Brain pericyte (primary cell): ENCODE measurements at regions not wholly inside any gene's neighbourhood (a gene's known extent, or its start where the extent isn't known, plus 50 kb on each side); places are given as distances from the start of the nearest gene placed in this dataset.
A peak's percentile ranks its signal among the peaks of the same experiment; 100 is the strongest.

Experiments used
- DNase-seq: peaks from one replicate; pipeline ENCODE4 v3.0.0-alpha.2; 2012; ENCODE audit warnings: low read depth, low spot score

DNA sequence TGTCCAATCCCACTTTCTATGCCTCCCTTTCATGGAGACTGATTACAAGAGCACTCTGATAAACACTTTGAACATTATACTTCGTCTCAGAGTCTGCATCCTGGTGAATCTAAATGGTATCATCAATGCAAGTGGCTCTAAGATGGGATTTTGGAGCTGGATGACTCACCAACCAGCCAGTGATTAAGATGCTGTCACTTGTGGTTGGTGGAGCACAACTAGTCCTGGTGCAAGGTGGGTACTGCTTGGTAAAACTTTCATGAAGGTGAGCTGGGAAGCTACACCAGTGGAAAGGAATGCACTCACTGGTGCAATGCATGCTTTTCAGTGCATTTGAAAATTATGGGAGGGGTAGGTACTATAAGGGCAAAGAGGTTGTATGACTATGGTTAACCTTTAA is 137.7 kb upstream of the TRIB2 start:
- no peak for DNase-seq

DNA sequence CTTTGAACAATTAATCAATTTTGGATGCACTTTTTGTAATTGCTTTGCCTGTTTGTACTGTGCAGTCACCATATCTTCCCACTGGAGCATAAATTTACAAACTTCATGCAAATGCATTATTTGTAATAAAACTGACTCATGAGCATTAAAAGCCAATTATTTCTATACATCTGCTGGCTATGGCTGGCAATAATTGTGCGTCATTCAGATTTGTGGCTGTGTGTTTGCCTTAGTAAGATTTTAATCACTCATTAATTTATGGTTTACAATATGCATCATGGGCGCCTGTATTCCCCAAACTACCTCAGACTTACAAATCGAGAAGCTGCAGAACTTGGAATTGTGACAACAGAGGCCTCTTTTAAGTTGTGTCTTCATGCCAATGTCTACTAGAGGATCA is 132.4 kb upstream of the TRIB2 start:
- DNase-seq, result no peak

DNA sequence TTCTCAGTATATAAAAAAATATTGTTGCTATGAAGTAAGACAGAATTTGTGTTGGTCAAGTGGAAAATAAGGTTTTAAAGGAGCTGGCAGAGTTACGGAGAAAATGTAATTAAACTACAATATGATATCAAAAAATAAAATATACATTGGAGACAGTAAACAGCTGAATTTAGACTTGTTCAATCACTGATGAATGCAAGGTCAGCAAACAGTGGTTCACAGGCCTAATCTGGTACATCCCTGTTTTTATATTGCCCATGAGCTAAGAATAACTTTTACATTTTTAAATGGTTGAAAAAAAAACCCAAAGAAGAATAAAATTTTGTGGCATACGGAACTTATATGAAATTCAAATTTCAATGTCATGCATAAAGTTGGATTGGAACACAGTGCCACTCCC is 131.0 kb upstream of the TRIB2 start:
- DNase-seq, result no peak

DNA sequence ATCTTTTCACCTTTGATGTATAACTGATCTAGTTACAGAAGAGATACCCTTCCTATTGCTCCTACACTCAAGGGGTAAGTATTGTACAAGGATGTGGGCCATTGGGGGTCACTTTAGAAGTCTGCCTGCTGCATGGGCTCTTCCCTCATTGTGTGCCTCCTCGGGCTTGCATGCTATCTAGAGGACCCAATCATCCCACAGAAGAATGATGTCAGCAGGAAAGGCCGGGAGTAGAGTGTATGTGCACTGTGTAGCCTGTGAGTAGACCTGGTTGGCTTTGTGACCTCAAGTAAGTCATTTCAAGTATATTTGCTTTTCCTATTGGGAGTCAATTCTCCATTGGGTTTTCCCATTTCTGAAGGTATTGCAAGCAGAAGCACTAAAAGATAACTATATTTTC is 129.5 kb upstream of the TRIB2 start:
- DNase-seq, result no peak

DNA sequence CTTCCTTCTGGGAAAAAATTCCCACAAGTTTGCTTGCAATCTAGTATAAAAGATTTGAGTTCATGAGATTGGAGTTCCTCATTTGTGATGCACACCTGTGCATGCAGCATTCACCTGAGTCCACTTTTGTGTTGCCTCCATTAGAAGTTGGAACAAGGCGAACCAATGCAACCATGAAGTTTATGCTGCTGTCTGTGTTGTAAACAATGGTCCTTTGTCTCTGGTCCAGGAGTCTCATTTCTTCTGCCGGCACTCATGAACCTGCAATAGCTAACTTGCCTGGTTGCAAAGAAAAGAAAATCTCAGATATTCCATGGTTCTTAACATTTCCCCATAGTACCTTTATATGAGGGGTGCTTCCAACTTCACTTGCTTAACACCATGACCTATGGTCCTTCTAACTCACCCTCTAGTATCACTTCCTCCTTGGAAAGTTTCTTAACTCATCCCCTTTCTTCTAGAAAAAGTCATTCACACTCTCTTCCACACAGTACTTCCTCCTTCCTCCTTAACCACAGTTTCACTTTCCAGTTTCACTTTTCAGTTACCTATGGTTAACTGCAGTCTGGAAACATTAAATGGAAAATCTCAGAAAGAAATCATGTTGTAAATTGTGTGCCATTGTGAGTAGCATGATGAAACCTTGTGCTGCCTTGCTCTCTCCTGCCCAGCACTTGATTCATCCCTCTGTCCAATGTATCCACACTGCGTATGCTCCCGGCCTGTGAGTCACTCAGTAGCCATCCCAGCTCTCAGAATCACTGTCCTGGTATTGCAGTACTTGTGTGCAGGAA is 128.8 kb upstream of the TRIB2 start:
- DNase-seq, result no peak

DNA sequence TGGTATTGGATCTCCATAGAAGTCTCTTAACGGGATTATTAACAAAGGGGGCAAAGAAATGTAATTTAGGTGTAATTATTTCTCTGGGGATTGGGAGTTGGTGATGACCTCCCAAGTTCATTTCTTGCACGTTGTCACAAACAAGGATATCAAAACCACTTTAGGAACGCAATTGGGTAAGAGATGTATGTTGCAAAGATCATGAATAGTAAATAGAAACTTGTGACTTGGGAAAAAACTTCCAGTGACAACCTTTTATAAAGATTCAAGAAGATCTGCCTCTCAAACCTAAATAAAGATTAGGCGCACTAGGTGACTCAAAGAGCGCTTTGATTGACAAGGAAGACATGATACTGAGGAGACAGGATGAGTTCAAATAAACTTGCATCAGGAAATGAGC is 127.8 kb upstream of the TRIB2 start:
- DNase-seq, result no peak

DNA sequence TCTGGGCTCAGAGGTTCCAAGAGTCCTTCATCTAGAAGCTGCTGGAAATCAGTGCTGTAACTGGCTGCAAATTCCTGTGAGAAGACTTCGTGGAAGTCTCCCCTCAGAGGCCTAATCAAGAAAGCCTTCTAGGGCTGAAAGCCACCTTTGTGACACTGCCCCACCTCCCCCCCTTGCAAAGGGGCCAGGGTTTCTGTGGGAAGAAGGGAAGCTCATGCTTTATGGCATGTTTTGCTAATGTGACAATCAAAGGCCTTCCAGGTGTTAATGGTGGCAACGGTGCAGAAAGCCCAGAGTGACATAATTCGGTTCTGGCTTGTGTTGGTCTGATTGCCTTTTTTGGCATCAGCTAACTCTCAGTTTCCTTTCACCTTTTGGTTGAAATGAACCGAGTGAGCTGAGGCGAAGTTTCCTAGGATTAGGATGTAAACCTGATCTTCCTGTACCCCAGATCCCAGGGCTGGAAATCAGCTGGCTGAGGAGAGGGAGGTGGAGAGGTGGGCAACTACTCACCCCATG is 126.9 kb upstream of the TRIB2 start:
- DNase-seq, result no peak

DNA sequence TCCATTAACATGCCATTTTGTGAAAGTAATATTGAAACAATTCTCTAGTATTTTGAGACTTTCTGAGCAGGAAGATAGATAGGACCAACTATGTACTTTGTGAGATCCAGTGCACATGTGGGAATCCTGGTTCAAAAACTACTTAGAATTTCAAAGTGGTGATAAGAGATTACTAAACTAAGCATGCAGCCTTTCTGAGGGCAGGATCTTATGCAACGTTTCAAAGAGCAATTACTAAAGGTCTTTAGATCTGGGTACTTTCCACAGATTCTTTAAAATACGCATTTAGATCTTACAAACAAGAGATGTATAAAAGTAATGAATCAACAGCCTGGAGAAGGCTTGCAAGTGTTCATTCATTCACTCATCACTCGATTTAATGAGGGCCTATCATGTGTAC is 124.4 kb upstream of the TRIB2 start:
- no peak for DNase-seq

DNA sequence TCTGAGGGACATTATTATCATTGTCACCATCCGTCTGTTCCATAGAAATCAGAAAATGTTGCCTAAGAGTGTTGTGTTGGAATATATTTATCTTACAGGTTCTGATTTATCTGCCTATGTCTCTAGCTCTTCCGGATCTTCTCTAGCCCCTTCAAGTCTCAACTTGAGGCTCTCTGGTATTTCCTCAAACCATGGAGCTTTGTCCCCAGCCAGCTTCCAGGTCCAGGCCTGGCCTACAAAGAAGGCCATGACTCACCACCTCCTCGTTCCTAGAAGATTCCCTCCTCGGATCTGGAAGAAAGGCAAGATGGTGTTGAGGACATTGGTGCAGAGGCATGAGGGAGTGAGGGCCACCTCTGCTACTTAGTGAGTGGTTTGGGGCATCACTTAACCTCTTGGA is 122.1 kb upstream of the TRIB2 start:
- no peak for DNase-seq

DNA sequence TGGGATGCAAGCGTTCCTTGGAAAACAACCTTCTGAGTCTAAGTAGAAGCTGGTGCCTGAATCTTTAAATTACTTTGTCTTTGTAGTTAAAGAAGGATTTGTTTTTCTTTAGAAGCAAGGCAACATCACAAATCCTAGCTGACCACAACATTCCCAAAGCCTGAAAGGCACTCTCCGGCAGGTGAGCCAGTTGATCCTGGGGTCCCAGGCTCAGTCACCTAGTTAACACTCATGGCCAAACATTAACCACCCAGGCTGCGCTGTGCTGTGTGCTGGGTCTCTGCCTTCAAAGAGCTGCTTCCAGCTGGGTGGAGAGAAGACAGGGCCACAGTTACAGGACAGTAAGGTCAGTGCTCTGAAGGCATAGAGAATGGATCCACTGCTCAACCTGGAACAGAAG is 120.0 kb upstream of the TRIB2 start:
- no peak for DNase-seq

DNA sequence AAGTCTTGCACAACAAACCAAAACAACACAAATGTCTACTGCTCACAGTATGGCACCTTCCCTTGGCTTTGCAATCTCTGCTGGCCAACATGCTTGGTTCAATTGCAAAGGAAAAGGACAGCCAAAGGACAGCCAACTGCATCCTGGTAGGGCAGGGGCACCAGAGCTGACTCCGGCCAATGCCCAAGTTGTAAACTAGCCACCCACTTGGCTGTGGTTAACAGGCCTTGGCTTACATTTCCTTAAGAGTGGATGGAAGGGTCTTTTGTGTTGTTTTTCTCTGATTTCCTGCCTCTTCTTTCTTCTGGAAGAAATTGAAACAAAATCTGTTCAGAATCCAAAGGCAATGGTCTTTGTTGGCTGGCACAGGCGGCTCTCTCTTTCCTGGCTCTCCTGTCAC is 119.1 kb upstream of the TRIB2 start:
- DNase-seq, result no peak

DNA sequence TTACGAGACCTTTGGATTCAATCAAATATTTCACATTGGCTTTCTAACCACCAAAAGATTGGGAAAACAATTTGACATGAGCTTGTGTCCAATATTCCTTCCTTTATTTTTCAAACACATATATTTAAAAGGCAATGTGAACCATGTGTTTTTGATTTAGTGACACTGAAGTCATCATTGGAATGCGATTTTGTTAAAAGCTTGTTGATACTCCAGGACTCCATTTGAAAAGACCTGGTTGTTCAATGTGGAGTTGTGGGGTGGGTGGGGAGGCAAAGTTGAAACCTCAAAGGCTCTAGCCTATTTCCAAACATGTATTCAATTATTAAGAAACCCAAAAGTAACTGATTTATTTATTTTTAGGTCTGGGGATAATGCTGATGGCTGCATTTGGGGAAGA is 114.1 kb upstream of the TRIB2 start:
- no peak for DNase-seq

DNA sequence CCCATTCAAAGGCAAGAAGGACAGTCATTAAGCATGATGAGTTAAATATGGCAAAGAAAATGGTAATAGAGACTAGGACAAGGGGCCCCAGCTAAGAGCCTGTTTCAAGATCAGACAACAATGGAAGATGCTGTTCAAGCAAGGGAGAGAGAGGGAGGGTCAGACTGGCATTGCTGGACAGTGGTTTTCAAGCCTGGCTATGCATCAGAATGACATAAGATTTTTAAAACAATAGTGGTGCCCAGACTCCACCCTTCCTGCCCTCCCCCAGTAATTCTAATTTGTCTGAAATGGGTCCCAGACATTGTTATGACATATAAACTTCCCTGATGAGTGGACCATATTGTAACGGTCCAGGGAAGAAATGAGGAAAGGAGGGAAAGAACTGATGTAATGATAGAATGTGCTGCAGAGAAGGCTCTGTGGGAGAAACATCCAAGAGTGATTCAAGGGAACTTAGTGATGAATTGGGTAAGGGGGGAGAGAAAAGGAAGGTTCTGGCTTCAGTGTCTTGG is 112.9 kb upstream of the TRIB2 start:
- no peak for DNase-seq

DNA sequence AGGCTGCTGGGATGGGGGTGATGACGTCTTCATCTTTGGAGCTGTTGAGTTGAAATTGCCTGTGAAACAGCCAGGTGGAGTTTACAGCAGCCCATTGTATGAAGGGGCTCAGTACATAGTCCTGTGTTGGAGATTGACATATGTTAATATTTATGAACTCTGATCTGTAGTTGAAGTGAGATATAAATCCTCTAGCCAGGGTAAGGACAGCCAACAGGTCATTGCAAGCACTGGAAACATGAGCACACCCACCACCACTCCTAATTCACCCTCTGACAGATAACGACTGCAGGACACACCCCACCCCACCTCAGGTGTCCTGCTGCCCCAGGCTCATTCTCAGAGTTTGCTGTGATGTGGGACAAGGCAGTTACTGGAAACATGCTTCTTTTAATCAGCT is 112.4 kb upstream of the TRIB2 start:
- DNase-seq, result no peak

DNA sequence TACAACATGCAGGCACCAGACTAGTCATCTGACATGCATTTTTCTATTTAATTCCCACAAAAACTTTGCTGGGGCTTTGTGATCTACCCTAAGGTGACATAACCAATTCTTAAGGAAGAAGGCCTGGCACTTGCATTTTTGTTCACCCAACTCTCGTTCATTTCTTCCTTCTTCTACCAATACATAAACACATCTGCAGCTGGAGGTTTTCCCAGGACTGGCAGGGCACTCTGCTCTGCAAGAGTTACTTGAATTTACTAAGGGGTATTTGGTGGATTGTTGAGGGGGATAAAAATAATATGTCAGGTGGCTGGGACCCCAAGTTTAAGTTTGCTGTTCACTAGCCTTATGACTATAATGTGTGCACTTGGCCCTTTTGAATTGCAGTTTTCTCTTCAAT is 111.4 kb upstream of the TRIB2 start:
- no peak for DNase-seq

DNA sequence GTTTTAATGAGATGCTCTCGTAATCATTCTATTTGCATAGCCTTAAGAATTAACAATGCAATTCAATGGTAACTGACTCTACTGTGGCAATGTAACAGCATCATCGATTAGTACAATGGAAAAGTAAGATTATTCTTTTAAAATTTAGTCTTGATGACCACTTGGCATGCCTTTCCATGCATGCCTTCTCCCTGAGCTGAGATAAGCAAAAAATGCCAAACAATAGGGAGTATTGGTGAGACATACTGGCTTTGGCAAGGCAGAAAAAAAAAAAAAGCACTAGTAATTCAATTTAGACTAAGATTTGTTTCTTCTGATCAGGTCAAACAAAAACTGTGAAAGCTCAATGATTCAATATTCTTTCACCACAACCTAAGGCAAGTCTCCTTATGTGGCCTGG is 110.8 kb upstream of the TRIB2 start:
- no peak for DNase-seq

DNA sequence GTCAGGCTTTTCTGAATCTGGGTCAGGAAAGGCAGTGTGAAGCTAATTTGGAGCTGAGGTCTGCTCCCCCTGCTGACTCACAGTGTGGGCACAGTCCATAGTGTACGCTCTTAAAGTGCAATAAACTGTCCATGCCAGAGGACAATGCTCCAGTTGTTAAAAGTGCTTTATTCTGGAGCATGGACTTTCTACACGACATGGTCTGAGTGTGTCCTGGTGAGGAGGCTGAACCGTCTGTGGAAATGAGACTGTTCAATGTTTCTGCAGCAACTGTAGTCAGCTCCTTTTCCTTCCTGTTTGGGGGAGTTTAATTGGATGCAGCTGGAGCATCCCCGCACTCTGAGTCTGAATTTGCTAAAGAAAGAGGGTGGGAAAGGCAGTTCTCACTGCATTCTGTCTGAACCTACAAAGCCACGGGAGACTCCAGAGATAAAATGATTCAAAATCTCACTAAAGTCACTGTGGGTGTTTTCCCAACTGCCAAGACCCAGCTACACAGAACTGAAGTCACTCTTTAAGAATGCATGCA is 110.2 kb upstream of the TRIB2 start:
- peak; percentile 51 for DNase-seq

DNA sequence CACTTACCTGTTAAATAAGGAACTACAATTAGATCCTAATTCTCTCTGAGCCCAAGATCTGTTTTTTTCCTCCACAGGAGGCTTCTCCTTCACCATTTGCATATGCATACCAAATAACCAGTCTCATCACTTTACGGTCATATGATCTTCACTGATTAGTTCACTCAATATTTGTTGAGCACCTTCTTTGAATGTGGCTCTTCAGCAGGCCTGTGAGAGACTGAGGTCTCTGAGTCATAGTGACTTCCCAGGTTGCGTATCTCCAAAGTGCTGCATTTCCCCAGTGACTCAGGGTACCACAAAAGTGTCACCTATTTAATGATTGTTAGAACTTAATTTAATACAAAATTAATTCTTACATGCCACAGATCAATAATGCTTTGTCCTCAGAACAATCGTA is 108.8 kb upstream of the TRIB2 start:
- no peak for DNase-seq

DNA sequence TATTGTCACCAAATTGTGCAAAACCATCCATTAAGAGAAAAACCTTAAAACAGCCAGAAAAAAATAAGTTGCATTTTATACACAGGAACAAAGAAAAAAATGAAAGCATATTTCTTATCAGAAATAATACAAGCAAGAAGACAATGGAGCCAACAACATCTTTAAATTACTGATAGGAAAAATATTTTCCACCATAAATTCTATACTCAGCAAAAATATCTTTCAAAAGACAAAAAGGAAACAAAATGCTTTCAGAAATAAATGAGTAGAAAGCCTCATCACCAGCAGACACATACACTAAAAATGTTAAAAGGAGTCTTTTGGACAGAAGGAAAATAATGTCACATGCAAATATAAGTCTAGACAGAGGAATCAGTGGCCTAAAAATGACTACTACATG is 106.4 kb upstream of the TRIB2 start:
- DNase-seq, result no peak

DNA sequence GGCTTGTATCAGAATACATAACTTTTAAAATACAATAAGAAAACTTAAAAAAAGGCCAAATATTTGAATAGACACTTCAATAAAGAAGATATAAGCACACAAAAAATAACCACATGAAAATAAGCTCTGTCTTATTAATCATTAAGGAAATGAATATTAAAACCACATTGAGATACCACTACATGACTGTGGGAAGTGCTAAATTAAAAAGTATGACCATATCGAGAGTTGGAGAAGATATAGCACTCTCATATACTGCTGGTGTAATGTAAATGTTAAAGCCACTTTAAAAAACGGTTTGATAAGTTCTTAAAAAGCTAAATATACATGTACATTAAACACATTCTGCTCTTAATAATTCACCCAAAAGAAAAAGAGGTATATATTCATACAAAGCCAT is 104.6 kb upstream of the TRIB2 start:
- DNase-seq, result no peak

DNA sequence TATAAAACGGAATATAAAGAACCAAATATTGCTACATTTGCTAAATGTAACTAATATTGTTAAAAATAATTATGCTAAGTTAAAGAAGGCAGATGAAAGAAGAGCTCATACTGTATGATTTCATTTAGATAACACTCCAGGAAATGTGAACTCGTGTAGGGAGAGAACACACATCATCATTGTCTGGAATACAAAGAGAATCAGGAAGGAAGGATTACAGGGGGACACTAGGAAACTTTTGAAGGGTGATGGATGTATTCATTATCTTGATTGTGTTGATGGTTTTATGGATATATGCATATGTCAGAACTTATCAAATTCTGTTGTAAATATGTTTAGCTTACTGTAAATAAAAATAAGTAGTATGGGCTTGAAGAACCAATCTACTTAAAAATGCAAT is 104.1 kb upstream of the TRIB2 start:
- DNase-seq, result no peak

DNA sequence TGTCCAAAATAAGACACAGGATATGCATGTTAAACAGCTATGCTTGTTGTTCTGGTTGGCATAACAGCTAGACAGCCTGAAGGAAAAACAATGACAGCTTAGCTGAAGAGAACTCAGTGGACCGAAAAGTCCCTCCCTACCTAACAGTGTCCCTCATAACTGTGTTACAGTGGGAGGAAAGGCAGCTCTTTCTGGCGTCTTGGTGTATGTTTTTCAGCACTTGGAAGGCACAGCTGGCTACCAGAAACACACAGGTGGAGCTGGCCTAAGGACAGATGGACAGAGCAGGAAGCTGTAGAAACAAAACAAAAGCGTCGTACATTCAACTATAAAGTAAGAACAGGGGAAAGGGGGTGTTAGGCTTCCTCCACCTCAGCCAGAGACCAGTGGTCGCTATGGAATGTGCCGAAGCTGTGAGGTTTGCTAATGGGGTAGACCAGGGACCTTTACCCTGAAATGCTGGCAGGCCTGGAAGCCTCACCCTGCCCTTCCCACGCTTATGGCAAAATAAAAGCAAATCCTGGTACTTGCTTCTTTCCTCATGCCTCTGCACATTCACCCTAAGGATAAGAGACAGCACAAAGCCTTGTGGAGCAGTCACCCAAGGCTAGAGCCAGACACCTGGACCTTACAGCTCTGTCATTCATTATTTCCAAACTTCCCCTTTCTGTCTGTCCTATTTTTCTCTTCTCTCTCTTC is 103.5 kb upstream of the TRIB2 start:
- DNase-seq, result no peak

DNA sequence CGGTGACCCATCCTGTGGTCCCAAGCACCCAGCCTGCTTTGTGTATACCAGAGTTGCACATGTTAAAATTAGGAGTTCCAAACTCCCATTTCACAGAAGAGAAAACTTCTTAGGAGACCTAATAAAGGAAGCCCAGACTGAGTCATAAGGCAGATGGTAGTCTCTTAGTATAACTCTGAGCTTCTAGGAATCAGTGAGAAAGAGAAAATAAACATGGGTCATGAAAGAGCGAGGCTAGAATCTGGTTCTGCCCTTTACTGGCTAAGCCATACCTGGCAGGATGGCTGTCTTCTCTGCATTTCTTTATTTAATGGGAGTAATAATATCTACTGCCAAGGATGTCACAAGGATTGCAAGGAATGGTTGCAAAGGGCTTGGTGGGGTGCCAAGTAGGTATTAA is 101.2 kb upstream of the TRIB2 start:
- DNase-seq, result no peak
